ENCODE measurements at regions not wholly inside any gene's neighbourhood (a gene's known extent, or its start where the extent isn't known, plus 50 kb on each side); places are given as distances from the start of the nearest gene placed in this dataset.

DNA sequence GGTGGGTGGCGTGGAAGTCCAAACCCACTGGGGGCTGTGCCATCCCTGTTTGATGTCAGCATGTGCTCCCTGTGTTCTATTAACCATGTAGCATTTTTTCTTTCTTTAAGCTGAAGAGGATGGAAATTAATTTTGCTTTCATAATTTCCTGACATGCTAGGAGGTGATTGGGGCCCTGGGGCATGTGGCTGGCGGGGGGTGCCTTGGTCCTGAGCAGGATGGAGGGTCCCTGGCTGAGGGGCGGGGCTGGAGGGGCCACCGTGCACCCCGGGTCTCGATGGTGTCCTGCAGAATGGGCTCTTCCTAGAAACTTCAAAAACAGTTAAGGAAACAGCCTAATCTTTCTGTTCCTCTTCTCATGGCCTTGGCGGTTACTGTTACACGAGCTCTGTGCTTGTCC is 69.3 kb upstream of the IRX4 start:
- TF ChIP-seq, protein P1, sequence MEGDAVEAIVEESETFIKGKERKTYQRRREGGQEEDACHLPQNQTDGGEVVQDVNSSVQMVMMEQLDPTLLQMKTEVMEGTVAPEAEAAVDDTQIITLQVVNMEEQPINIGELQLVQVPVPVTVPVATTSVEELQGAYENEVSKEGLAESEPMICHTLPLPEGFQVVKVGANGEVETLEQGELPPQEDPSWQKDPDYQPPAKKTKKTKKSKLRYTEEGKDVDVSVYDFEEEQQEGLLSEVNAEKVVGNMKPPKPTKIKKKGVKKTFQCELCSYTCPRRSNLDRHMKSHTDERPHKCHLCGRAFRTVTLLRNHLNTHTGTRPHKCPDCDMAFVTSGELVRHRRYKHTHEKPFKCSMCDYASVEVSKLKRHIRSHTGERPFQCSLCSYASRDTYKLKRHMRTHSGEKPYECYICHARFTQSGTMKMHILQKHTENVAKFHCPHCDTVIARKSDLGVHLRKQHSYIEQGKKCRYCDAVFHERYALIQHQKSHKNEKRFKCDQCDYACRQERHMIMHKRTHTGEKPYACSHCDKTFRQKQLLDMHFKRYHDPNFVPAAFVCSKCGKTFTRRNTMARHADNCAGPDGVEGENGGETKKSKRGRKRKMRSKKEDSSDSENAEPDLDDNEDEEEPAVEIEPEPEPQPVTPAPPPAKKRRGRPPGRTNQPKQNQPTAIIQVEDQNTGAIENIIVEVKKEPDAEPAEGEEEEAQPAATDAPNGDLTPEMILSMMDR (IDR thresholded peaks at IDR 0.05): no peak
- TF ChIP-seq EP300 (IDR thresholded peaks at IDR 0.05): no peak
- TF ChIP-seq POLR2A (IDR thresholded peaks at IDR 0.05): no peak

Measured in ovary (tissue), 3 donors.